Middle frontal gyrus (tissue), 1 donor: ENCODE measurements at regions not wholly inside any gene's neighbourhood (a gene's known extent, or its start where the extent isn't known, plus 50 kb on each side); places are given as distances from the start of the nearest gene placed in this dataset.

Experiments used
- DNase-seq: peaks from one replicate; pipeline ENCODE4 v3.0.0-alpha.2; 2015; ENCODE audit warnings: low spot score; ENCODE audit errors: extremely low spot score

DNA sequence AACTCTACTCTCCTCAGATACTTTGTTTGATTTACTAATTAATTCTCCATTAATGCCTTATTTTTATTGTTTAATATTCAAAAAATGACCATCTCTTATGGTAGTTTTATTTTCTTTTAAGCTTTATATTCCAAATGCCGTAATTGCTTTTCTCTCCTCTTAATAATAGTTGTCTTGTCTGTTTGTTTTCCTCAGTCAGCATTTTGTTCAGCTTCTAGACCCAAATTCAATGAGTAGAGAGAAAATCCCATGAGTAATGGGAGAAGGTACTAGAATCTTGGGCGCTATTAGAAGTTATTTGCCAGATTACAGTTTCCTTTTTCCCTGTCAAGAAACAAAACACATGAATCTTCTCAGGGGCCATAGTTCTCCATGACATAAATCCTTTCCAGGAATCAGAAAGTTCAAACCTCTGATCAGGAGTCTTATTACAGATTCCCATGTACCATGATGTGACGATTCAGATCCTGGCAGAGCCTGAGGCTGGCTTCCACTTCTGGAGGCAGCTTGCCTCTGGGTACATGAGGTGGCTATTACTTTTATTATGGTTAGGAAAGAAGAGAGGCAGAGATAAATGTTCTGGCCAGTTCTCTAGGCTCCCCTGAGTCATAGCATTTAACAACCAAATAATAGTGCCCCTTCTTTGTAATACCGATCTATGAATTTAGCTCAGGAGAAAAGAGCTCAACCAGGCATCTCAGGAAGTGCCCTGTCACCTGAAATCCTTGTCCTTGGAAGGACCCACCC, 485.1 kb upstream of the SETBP1 start:
- no peak for DNase-seq

DNA sequence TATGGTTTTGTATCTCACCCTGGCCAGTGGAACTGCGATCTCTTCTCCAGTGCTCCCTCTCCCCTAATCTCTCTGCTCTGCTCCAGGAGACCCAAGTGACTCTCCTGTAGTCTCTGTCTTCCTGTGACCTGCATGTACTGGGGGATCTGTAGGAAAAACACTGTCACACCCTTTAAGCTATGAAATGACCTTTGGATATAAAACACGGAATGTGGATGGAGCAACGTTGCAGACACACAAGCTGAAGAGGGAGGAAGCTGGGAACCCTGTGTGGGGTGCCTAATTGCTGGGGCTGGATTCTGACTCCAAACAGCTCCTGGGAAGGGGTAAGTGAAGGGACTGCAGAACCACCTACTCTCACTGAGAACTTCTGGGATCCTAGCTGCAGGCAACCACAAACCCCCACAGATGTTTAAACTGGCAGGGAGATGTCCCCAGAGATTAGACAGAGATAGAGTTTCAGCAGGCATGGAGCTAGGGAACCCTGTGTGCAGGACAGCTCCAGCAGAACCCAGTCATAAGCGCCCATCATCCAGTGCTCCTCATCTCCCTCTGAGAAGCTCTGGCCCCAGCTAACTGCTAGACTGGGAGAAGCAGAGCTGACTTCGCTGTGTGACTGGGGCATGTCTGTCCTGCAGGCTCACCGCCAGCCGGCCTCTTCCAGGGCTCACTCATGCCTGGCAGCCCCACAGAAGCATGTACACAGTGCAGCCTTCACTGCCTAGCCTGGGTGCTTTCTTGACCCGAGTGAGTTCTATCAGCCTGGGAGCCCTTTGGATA, 482.7 kb upstream of the SETBP1 start:
- DNase-seq = no peak

DNA sequence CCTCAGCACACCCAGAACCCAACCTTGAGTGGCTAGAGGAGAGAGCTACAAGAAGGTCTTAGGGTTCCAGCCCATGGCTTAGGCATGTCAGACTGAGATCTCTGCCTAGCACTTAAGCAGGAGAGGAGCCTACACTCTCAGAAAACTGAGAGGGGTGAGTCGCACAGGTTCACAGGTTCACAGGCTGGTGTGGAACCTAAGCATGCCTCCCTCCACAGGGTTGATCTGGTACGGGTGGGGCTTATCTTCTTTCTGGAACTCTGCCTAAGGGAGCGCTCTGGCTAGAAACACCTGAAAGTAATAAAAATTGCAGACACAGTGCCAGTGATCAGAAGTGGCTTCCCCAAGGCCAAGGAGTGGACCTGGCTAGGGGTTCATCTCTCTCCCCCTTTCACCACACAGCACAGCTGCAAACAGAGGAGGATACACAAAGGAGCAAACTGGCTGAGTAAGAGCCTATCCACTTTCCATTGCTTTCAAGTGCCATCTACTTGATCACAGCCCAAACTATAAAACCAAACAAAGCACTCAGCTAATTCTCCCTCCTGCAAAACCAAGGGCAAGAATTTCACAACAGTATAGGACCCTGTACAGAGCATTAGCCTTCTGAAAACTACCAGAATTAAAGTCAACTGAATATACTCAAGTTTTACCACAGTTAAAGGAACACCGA, 481.9 kb upstream of the SETBP1 start:
- no peak for DNase-seq

- DNase-seq = no peak
Observed at GRCh38 chr18:44213293-44213692, 467.4 kb upstream of the SETBP1 start.

DNA sequence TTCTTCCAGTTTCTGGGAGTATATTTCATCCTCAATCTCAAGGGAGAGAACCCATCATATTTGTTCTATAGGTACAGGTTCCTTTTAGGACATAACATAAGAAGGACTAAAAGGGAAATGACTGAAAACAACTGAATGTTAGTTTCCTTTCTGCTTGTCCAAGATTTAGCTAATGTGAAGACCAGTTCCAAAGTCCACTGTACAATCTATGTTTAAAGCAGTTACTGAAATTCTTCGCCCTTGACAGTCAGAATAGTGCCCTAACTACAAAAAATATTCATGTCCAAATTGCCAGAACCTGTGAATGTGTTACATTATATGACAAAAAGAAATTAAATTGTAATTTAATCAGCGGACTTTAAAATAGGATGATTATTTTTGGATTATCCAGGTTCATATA, 466.3 kb upstream of the SETBP1 start:
- DNase-seq = no peak

DNA sequence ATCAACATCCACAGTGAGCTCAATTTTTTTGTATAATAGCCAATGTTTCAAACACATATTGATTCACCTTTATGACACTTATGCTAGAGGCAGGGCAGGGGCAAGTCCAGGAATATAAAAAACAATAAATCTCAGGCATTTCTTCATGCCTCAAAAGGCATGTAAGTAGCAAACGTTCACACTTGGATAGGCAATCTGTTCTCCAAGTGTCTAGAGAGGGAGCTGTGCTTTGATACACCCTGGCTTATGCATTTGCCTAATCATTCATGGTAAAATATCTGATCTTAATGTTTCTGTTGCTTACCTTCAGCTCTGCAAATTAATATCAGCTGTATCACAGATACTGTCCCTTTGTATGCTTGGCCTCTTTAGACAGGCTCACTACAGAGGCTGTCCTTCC, 464.5 kb upstream of the SETBP1 start:
- DNase-seq = no peak

DNA sequence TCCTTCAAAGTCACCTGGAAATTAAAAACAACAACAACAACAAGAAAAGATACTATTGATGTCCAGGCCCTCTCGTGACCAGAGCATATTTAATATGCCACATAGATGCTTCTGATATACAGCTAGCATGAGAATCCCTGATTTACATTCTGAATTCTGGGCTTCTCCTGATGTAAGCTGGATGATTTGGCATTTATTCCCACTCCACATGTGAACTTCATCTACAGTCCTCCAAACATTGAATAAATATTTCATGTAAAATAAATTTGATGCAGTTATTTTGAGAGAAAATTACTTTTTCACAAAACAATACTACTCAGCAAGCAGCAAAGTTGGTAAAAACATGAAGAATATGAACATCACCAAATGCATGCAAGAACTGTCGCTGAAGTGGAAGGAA, 453.2 kb upstream of the SETBP1 start:
- DNase-seq = no peak

DNA sequence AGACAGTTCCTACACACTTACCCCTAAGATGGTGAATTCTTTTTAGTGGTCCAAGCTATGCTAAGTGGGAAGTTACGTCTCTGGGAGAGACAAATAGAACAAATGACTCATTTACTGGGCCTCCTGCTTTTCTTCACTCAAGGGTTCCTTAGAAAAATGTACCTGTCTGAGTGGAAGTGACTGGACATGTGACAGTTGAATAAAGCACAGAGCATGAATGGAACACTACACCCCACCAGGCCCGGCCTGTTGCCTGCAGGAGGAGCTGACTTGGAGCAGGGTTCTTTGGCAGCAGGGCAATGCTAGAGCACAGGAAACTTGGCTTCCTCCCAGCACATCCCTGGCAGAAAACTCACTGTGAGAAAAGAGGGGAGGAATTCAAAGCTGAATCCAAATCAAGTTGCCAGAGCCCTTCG, 451.0 kb upstream of the SETBP1 start:
- DNase-seq = peak; percentile 62

GRCh38 chr18:44231936-44232335, 448.8 kb upstream of the SETBP1 start:
- no peak for DNase-seq

DNA sequence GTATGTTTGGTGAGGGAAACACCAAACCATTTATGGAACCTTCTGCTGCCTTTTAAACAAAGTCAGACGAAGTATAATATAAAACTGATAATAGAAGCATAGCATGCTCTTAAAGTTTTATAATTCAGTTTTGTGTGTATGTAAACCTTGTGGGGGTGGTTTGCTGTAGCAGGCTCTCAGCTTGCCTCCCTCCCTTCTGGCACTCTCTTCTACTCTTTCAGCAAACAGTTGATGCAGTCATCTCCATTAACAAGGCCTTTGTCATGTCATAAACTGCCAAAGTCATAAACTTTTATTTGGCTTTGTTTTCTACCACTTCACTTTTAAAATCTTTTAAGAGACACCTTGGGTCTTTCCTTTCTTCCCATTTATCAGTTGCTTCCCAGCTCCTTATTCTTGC, 448.2 kb upstream of the SETBP1 start:
- DNase-seq = no peak

DNA sequence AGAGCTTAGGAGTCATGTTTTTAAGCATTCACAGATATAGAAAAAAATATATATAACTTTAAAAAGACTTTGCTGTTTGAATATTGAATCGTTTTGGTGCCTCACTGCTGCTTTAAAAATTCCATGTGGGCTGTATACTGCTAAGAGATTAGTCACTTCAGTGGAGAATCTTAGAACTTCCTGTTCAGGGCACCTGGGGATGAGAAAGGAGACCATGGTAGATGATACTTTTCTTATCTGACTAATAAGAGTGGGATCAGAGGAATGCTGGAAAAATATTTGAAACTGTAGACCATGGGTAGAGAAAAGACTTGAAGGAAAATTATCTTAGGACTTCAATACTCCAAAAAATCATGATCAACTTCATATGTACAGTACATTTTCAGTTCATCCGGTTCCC, 442.2 kb upstream of the SETBP1 start:
- DNase-seq = no peak

DNA sequence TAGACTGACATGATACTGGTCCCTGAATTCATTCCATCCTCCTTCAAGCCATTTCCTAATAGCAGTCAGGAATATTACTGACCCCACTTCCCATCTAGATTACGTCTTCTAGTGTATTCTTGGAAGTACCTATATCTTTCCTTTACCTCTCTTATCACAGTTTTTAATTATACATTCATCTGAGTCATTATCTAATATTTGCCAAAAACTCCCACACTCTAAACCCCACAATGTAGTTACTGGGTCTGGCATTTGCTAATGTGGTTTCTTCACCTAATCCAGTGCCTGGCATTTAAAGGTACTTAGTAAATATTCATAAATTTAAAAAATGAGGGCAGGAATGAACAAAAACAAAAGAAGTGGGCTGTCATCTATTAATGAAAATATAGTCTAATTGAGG, 441.8 kb upstream of the SETBP1 start:
- no peak for DNase-seq

GRCh38 chr18:44241020-44241419, 439.7 kb upstream of the SETBP1 start:
- no peak for DNase-seq

GRCh38 chr18:44245019-44245418, 435.7 kb upstream of the SETBP1 start:
- DNase-seq = no peak

DNA sequence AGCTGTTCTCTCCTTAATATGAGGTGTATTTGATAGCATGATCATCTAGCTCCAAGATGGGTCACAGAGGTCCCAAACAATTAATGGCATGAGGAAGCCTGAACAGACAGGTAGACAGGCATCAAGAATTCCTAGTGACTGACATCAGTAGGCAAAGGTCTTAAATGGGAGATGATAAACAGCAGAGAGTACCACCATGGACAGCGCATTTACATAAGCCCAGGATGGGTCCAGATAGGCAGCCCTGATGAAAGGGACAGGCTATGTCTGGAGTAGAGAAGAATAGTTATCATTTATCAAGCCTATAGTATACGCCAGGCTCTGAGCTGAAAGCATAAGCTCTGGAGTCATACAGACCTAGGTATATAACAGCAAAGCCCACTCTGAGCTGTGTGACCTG, 434.7 kb upstream of the SETBP1 start:
- DNase-seq = no peak

DNA sequence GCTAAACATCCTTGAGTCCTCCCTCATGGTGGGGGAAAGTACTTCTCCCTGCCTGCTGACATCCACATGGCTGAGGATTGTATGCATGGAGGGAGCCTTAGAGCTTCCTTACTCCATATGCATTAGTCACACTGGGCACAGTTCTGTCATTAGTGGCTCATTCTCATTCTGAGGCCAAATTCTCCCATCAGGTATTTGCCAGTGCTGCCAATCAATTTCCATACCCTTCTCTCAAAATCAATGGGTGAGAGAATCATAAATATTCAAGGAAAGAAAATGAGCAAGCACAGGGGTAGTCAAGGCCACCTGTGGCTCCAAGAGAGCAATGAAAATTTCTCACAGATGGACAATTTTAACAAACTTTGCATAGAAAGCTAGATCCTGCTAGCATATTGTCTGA, 422.6 kb upstream of the SETBP1 start:
- no peak for DNase-seq

- no peak for DNase-seq
Observed at GRCh38 chr18:44258576-44258975, 422.1 kb upstream of the SETBP1 start.

- DNase-seq = no peak
Observed at GRCh38 chr18:44259610-44260009, 421.1 kb upstream of the SETBP1 start.

DNA sequence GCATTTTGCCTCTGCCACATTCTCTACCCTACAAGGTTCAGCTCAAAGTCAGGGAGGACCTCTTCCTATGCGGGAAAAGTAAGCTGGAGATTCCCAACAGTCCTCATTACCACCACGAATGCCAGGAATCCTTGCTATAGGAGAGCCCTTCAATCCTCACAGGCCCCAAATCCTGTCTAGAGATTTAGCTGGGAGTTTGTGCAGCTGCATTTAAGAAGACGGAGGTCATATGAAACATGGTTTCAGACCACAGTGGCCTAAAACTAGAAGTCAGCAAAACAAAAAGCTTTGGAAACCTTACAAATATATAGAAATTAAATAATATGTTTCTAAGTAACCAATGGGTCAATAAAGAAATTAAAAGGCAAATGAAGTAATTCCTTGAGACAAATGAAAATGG, 415.3 kb upstream of the SETBP1 start:
- no peak for DNase-seq

GRCh38 chr18:44273298-44273697, 407.4 kb upstream of the SETBP1 start:
- no peak for DNase-seq

DNA sequence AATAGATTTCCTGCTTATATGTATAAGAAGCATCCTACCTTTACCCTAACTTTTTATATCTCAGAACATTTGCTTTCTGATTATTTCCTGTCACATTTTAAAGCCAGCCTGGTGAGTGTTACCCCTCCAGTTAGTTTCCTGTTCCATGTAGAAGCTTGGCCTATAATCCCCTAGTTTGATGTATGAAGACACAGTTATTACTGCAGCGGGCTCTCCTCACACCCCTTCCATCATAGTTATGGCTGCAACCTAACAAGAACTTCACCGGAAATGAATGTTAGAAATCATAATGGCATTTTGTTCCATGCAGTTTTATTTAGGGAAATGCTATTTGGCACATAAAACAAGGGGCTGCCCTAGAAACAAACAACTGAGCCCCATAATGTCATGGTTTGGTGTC, 400.2 kb upstream of the SETBP1 start:
- no peak for DNase-seq

- DNase-seq = no peak
Observed at GRCh38 chr18:44286049-44286448, 394.6 kb upstream of the SETBP1 start.
